GM12878 (cell line): ENCODE measurements at regions not wholly inside any gene's neighbourhood (a gene's known extent, or its start where the extent isn't known, plus 50 kb on each side); places are given as distances from the start of the nearest gene placed in this dataset.

ENCODE experiments used
- ATAC-seq: fragments of 200-7000 bp; cut with Tn5 transposase; 3 replicates; pipeline ENCODE4 v1.9.1; 2020; ENCODE audit warnings: mild to moderate bottlenecking, moderate library complexity
- BruUV-seq: library from RNA; stranded (reverse); fragments of 400-500 nt; replicated peaks from 2 replicates; lab custom pipeline; 2021; lab: Mats Ljungman, UMichigan
- CTCF ChIA-PET: fragments of 300-600 bp; sonication (Branson Sonifier 250); formaldehyde crosslinking; extraction: SDS; loops from one replicate; lab custom pipeline; 2021; ENCODE audit warnings: inconsistent platforms; lab: Yijun Ruan, JAX
- POLR2A ChIA-PET: fragments of 350-600 bp; formaldehyde crosslinking; extraction: SDS; loops from one replicate; lab custom pipeline; 2021; ENCODE audit warnings: inconsistent platforms; lab: Charles Lee
- RAD21 ChIA-PET: fragments of 300-600 bp; sonication (Branson Sonifier 250); formaldehyde crosslinking; loops from one replicate; lab custom pipeline; 2023; ENCODE audit warnings: antibody characterized with exemption; ENCODE audit not compliant: unreplicated experiment; lab: Charles Lee
- SMC1A ChIA-PET: fragments of 300-600 bp; sonication (Branson Sonifier 250); formaldehyde crosslinking; loops from one replicate; lab custom pipeline; 2023; ENCODE audit not compliant: unreplicated experiment, uncharacterized antibody; lab: Charles Lee
- DNase-seq: peaks from one replicate; pipeline ENCODE4 v3.0.0-alpha.2; 2011; ENCODE audit warnings: low read depth, low spot score
- FAIRE-seq: peaks from 3 replicates; lab custom pipeline; 2011; peaks lifted over from hg19 to GRCh38; lab: Jason Lieb, UNC
- H2AFZ ChIP-seq: 2 replicates; pipeline ENCODE4 v1.6.0; 2011; ENCODE audit warnings: low read depth, low read length, control low read depth; ENCODE audit not compliant: control insufficient read depth
- H3K27ac ChIP-seq: 2 replicates; pipeline ENCODE4 v1.5.1; 2011; ENCODE audit warnings: control low read depth; ENCODE audit not compliant: control insufficient read depth, insufficient read depth
- H3K27me3 ChIP-seq, 2 experiments: replicated peaks in 1 of 2; 2 replicates each; pipeline versions ENCODE4 v1.6.0 to v1.6.1; 2011; ENCODE audit warnings: low read length in 1 of 2; ENCODE audit not compliant: control insufficient read depth in 2 of 2, insufficient read depth in 2 of 2
- H3K36me3 ChIP-seq, 2 experiments: 2 replicates each; pipeline ENCODE4 v1.5.1; 2011; ENCODE audit warnings: low read length in 1 of 2; ENCODE audit not compliant: control insufficient read depth in 2 of 2, insufficient read depth in 2 of 2
- H3K4me1 ChIP-seq: 2 replicates; pipeline ENCODE4 v1.6.1; 2011; ENCODE audit warnings: mild to moderate bottlenecking, low read length, moderate library complexity, mixed read lengths; ENCODE audit not compliant: control insufficient read depth, insufficient read depth
- H3K4me2 ChIP-seq: 2 replicates; pipeline ENCODE4 v1.6.0; 2011; ENCODE audit warnings: control low read depth; ENCODE audit not compliant: control insufficient read depth, insufficient read depth
- H3K4me3 ChIP-seq: fragments of 200-600 bp; sonication (generic); 2 replicates; pipeline ENCODE4 v1.5.1; 2016
- H3K79me2 ChIP-seq: 2 replicates; pipeline ENCODE4 v1.6.0; 2011; ENCODE audit warnings: low read length; ENCODE audit not compliant: control insufficient read depth, insufficient read depth
- H3K9ac ChIP-seq: 2 replicates; pipeline ENCODE4 v1.8.0; 2011; ENCODE audit warnings: low read length, control low read depth, mixed read lengths; ENCODE audit not compliant: control insufficient read depth, insufficient read depth
- H3K9me3 ChIP-seq: replicated peaks from 3 replicates; pipeline ENCODE4 v1.5.1; 2011; ENCODE audit warnings: mild to moderate bottlenecking, low read length; ENCODE audit not compliant: control insufficient read depth, insufficient read depth
- H4K20me1 ChIP-seq: 2 replicates; pipeline ENCODE4 v1.6.0; 2011; ENCODE audit not compliant: control insufficient read depth, insufficient read depth
- ATF2 ChIP-seq: IDR thresholded peaks from 2 replicates; pipeline ENCODE4 v1.6.1; 2012; ENCODE audit warnings: low read length, inconsistent platforms
- BMI1 ChIP-seq: fragments of 450-650 bp; IDR thresholded peaks from 2 replicates; pipeline ENCODE4 v1.6.1; 2016; ENCODE audit warnings: mild to moderate bottlenecking, moderate library complexity, borderline replicate concordance
- CEBPB ChIP-seq, 2 experiments: fragments of 150-350 bp in 1 of 2; IDR thresholded peaks; 2 replicates each; pipeline ENCODE4 v1.6.1; 2012 to 2014; ENCODE audit warnings: low read depth in 2 of 2, low read length in 2 of 2, borderline replicate concordance in 1 of 2, inconsistent platforms in 1 of 2
- CHD1 ChIP-seq: IDR thresholded peaks from 2 replicates; pipeline ENCODE4 v1.6.1; 2012; ENCODE audit warnings: low read depth, low read length, improper control_type of control experiment
- E4F1 ChIP-seq: fragments of 450-650 bp; IDR thresholded peaks from 2 replicates; pipeline ENCODE4 v1.6.1; 2018; ENCODE audit warnings: borderline replicate concordance, mild to moderate bottlenecking; ENCODE audit not compliant: partially characterized antibody
- FOXK2 ChIP-seq: fragments of 450-650 bp; IDR thresholded peaks from 2 replicates; pipeline ENCODE4 v1.6.1; 2017; ENCODE audit warnings: mild to moderate bottlenecking, moderate library complexity
- KDM1A ChIP-seq: fragments of 200-600 bp; sonication (generic); IDR thresholded peaks from 2 replicates; pipeline ENCODE4 v1.6.1; 2016; ENCODE audit warnings: borderline replicate concordance
- MEF2A ChIP-seq: IDR thresholded peaks from 2 replicates; pipeline ENCODE4 v1.6.1; 2011; ENCODE audit warnings: low read depth, mild to moderate bottlenecking, low read length, moderate library complexity; ENCODE audit not compliant: insufficient read depth
- NFXL1 ChIP-seq: fragments of 450-650 bp; IDR thresholded peaks from 2 replicates; pipeline ENCODE4 v1.6.1; 2017; ENCODE audit warnings: antibody characterized with exemption, mild to moderate bottlenecking, borderline replicate concordance
- RUNX3 ChIP-seq: IDR thresholded peaks from 2 replicates; pipeline ENCODE4 v1.6.1; 2012; ENCODE audit warnings: low read length, inconsistent platforms
- SIN3A ChIP-seq: IDR thresholded peaks from 2 replicates; pipeline ENCODE4 v1.6.1; 2012; ENCODE audit warnings: low read depth, low read length, improper control_type of control experiment
- SUPT20H ChIP-seq: IDR thresholded peaks from 2 replicates; pipeline ENCODE4 v1.6.1; 2011; ENCODE audit warnings: low read depth, mild to moderate bottlenecking, low read length, moderate library complexity, borderline replicate concordance; ENCODE audit not compliant: control insufficient read depth
- SUZ12 ChIP-seq: fragments of 200-600 bp; sonication (generic); IDR thresholded peaks from one replicate; pipeline ENCODE4 v1.6.1; 2018; ENCODE audit warnings: antibody characterized with exemption, mild to moderate bottlenecking; ENCODE audit not compliant: unreplicated experiment
- WRNIP1 ChIP-seq: IDR thresholded peaks from 2 replicates; pipeline ENCODE4 v1.6.1; 2011; ENCODE audit warnings: low read depth, low read length, improper control_type of control experiment, borderline replicate concordance
- YY1 ChIP-seq: IDR thresholded peaks from 2 replicates; pipeline ENCODE4 v1.6.1; 2011; ENCODE audit warnings: low read depth, mild to moderate bottlenecking, low read length
- ZBED1 ChIP-seq: IDR thresholded peaks from 2 replicates; pipeline ENCODE4 v1.6.1; 2016; ENCODE audit warnings: borderline replicate concordance
- WGBS: methylation state at CpG from one replicate; pipeline ENCODE4 v1.1.6; 2016; ENCODE audit warnings: low lambda C conversion rate; ENCODE audit not compliant: insufficient replicate concordance, insufficient coverage; ENCODE audit errors: missing lambda C conversion rate; 5-methylcytosine and 5-hydroxymethylcytosine counted together
- in situ Hi-C: fragments of 300-500 bp; cut with MboI; formaldehyde crosslinking; loops from 9 replicates; pipeline ENCODE4 v1.14.3; 2018; ENCODE audit warnings: mixed read lengths
- intact Hi-C: fragments of 100-400 bp; cut with micrococcal nuclease; formaldehyde crosslinking; loops from one replicate; pipeline ENCODE4 v1.14.2; 2022; ENCODE audit not compliant: unreplicated experiment

- TF ChIP-seq SIN3A = no peak
These were observed 991.6 kb downstream of the BRD1 start (continued) for GRCh38 chr22:48835857-48836672.

- ChIA-PET POLR2A (no interaction called here), SMC1A (no interaction called here), RAD21 (no interaction called here), CTCF (no interaction called here)
- DNase-seq (no peak), ATAC-seq (no peak), FAIRE-seq (no peak)
- H3K4me1 ChIP-seq = no peaks in the 10 kb centered on the region
- intact Hi-C loops = no loop called here
- in situ Hi-C loops = no loop called here
- no peak overlapping the region for H3K4me3 ChIP-seq
- H3K79me2 ChIP-seq = no peaks in the 10 kb centered on the region
- TF ChIP-seq BMI1 = no peak
- TF ChIP-seq WRNIP1 = no peak
- no peak for TF ChIP-seq KDM1A
- no peak for TF ChIP-seq YY1
- no peak for TF ChIP-seq CHD1
- TF ChIP-seq SUZ12 = no peak
- TF ChIP-seq ATF2 = no peak
- no peak for TF ChIP-seq CEBPB (IDR thresholded peaks at IDR 0.05; ENCODE audit: borderline replicate concordance in 1 of 2, low read depth in 2 of 2, low read length in 2 of 2)
- no peak for TF ChIP-seq E4F1
- TF ChIP-seq NFXL1 = no peak
- no peak for TF ChIP-seq RUNX3
- TF ChIP-seq MEF2A = no peak
- no peak for TF ChIP-seq SUPT20H
- no peak for TF ChIP-seq FOXK2
- no peak for TF ChIP-seq ZBED1
- no TSS peak for BruUV-seq
- no peaks in the 10 kb centered on the region for H3K36me3 ChIP-seq
- 63% methylated on average over 11 of the region's 11 CpGs for WGBS
- H3K9me3 ChIP-seq = no peaks in the 10 kb centered on the region; the same call in 2 of the 3 replicates
- no peak overlapping the region for H2AFZ ChIP-seq
- no peaks in the 10 kb centered on the region for H4K20me1 ChIP-seq
- H3K27me3 ChIP-seq = no peaks in the 10 kb centered on the region
- H3K4me2 ChIP-seq = no peak overlapping the region
- no peak overlapping the region for H3K9ac ChIP-seq
- H3K27ac ChIP-seq = no peak overlapping the region
These were observed 992.3 kb downstream of the BRD1 start for GRCh38 chr22:48835364-48835763.
